ENCODE measurements at regions not wholly inside any gene's neighbourhood (a gene's known extent, or its start where the extent isn't known, plus 50 kb on each side); places are given as distances from the start of the nearest gene placed in this dataset.

- TF ChIP-seq CTCF (conservative IDR thresholded peaks at IDR 0.05; ENCODE audit: low read depth, low read length), result no peak
- no peak overlapping the region for H3K4me3 ChIP-seq (ENCODE audit: low read depth, low read length)
- DNase-seq (ENCODE audit: low read depth), result no peak
Measured at GRCh38 chr3:72213296-72214065, 428.5 kb upstream of the PROK2 start.

DNA sequence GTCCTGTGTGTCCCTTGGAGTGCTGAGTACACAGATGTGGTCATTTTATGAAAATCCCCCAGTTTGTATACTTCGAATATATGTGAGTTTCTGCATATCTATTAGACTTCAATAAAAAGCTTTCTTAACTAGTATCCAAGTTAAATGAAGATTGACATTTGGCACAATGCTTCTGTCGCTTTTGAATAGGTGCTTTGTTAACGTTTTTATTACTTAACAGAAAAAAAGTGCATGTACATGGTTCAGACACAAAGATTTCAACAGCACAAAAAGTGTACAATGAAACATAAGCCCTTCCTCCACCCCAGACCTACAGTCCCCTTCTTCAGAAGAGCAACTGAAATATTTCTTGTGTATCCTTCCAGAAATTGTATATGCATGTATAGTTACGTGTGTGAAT is 427.4 kb upstream of the PROK2 start:
- H3K4me3 ChIP-seq (ENCODE audit: low read depth, low read length), result no peak overlapping the region
- DNase-seq (ENCODE audit: low read depth), result no peak
- no peak for TF ChIP-seq CTCF (conservative IDR thresholded peaks at IDR 0.05; ENCODE audit: low read depth, low read length)

GRCh38 chr3:72210261-72210660 is 425.3 kb upstream of the PROK2 start:
- no peak for TF ChIP-seq CTCF (conservative IDR thresholded peaks at IDR 0.05; ENCODE audit: low read depth, low read length)
- DNase-seq (ENCODE audit: low read depth), result no peak

DNA sequence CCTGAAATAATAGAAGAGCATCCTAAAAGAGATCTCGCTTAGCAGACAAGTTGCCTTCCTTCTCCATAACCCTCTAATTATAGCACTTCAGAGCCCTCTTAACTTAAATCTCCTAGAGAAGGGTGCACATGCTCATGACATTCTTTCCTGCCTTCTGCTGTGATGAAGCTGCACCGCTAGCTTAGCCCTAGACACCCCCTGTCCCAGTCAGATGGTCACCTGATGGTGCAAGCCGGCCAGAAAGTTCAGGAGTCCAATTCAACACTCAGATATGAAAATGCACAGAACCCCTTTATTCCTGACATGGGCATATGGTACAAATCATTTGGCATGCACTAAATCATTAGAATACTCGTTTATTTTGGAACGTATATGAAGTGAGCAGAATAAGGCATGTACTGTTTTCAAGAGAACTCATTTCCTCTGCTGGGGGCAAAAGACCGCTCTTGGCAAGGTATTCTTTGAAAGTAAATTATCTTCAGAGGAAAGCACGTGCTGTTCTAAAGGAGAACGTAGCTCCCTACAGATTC is 420.4 kb upstream of the PROK2 start:
- TF ChIP-seq CTCF (conservative IDR thresholded peaks at IDR 0.05; ENCODE audit: low read depth, low read length), result no peak
- DNase-seq (ENCODE audit: low read depth), result no peak
- no peak overlapping the region for H3K4me3 ChIP-seq (ENCODE audit: low read depth, low read length)

More at GRCh38 chr3:72210261-72210660, 425.3 kb upstream of the PROK2 start:
- no peak overlapping the region for H3K4me3 ChIP-seq (ENCODE audit: low read depth, low read length)

GRCh38 chr3:72204452-72204851 is 419.5 kb upstream of the PROK2 start:
- DNase-seq (ENCODE audit: low read depth), result no peak
- TF ChIP-seq CTCF (conservative IDR thresholded peaks at IDR 0.05; ENCODE audit: low read depth, low read length), result no peak
- H3K4me3 ChIP-seq (ENCODE audit: low read depth, low read length), result no peak overlapping the region

- DNase-seq (ENCODE audit: low read depth), result no peak
- no peak overlapping the region for H3K4me3 ChIP-seq (ENCODE audit: low read depth, low read length)
- no peak for TF ChIP-seq CTCF (conservative IDR thresholded peaks at IDR 0.05; ENCODE audit: low read depth, low read length)
Measured at GRCh38 chr3:72203613-72204349, 418.8 kb upstream of the PROK2 start.
